Mammary epithelial cell (primary cell): ENCODE measurements at regions not wholly inside any gene's neighbourhood (a gene's known extent, or its start where the extent isn't known, plus 50 kb on each side); places are given as distances from the start of the nearest gene placed in this dataset.

ENCODE experiments used
- EZH2 ChIP-seq: IDR thresholded peaks from 2 replicates; pipeline ENCODE4 v1.6.1; 2012; ENCODE audit warnings: low read length, inconsistent platforms, borderline replicate concordance
- TF ChIP-seq, protein P1 (sequence below), 2 donors: IDR thresholded peaks in 1 of 2; conservative IDR thresholded peaks in 1 of 2; 2 replicates each; pipeline ENCODE4 v1.5.1; 2011 to 2012; ENCODE audit warnings: inconsistent platforms in 2 of 2, low read length in 2 of 2, mild to moderate bottlenecking in 2 of 2, control low read depth in 1 of 2, low read depth in 1 of 2; ENCODE audit not compliant: insufficient read depth in 1 of 2; ENCODE audit errors: extremely low read depth in 1 of 2

DNA sequence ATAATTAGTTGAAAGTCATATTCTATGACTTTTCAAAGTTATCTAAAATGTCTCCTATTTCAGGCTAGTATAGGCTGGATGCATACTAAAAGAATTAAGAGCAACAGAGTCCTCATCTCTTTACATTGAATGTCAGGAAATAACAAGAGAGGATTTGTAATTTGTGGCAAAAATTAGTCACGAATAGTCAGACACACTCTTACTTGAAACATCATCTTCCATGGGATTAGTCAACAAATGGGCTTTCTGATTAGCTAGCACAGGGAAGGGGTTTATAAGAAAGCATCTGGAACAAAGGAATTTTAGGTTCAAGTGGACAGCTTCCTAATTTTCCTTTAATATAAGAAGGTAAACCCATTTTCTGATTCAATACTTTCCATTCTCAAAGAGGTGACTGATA, 330.3 kb upstream of the MEX3C start:
- TF ChIP-seq, protein P1, sequence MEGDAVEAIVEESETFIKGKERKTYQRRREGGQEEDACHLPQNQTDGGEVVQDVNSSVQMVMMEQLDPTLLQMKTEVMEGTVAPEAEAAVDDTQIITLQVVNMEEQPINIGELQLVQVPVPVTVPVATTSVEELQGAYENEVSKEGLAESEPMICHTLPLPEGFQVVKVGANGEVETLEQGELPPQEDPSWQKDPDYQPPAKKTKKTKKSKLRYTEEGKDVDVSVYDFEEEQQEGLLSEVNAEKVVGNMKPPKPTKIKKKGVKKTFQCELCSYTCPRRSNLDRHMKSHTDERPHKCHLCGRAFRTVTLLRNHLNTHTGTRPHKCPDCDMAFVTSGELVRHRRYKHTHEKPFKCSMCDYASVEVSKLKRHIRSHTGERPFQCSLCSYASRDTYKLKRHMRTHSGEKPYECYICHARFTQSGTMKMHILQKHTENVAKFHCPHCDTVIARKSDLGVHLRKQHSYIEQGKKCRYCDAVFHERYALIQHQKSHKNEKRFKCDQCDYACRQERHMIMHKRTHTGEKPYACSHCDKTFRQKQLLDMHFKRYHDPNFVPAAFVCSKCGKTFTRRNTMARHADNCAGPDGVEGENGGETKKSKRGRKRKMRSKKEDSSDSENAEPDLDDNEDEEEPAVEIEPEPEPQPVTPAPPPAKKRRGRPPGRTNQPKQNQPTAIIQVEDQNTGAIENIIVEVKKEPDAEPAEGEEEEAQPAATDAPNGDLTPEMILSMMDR (conservative IDR thresholded peaks at IDR 0.05 in 1 of 2, IDR thresholded peaks at IDR 0.05 in 1 of 2; ENCODE audit: extremely low read depth in 1 of 2, insufficient read depth in 1 of 2, low read depth in 1 of 2, low read length in 2 of 2): no peak
- no peak for TF ChIP-seq EZH2
